ENCODE measurements at regions not wholly inside any gene's neighbourhood (a gene's known extent, or its start where the extent isn't known, plus 50 kb on each side); places are given as distances from the start of the nearest gene placed in this dataset.

- Histone ChIP-seq H3K27ac (ENCODE audit: extremely low read depth, low read depth, low read length) (no peak overlapping the region), H3K36me3 (ENCODE audit: control insufficient read depth, insufficient read depth, low read length) (no peaks in the 10 kb centered on the region), H3K4me2 (ENCODE audit: insufficient read depth, low read length) (no peak overlapping the region), H3K4me3 (no peak overlapping the region), H2AFZ (ENCODE audit: low read depth, low read length) (no peak overlapping the region), H3K27me3 (ENCODE audit: control insufficient read depth in 2 of 2, insufficient read depth in 2 of 2, low read length in 2 of 2) (no peaks in the 10 kb centered on the region), H3K9me1 (ENCODE audit: control insufficient read depth, insufficient read depth, low read length) (no peaks in the 10 kb centered on the region), H4K20me1 (replicated peaks; ENCODE audit: control insufficient read depth, insufficient read depth, low read length) (no peaks in the 10 kb centered on the region), H3K4me1 (replicated peaks in 1 of 2; ENCODE audit: control insufficient read depth in 2 of 2, insufficient read depth in 2 of 2, low read length in 2 of 2) (no peaks in the 10 kb centered on the region), H3K9ac (ENCODE audit: insufficient read depth in 1 of 2, low read depth in 2 of 2, low read length in 2 of 2) (no peak overlapping the region), H3K79me2 (ENCODE audit: control insufficient read depth, insufficient read depth, low read length) (no peaks in the 10 kb centered on the region), H3K9me3 (replicated peaks; ENCODE audit: control insufficient read depth, insufficient read depth, low read depth, low read length) (no peaks in the 10 kb centered on the region)
- intact Hi-C loops (cut with micrococcal nuclease) = no loop called here
- in situ Hi-C loops (cut with MboI) = no loop called here
- TF ChIP-seq TEAD4 (IDR thresholded peaks at IDR 0.05; ENCODE audit: low read length) (no peak), TEAD4 (CRISPR knock-in tag; IDR thresholded peaks at IDR 0.05; ENCODE audit: borderline replicate concordance) (no peak), EGR1 (conservative IDR thresholded peaks at IDR 0.05) (no peak), TBL1XR1 (IDR thresholded peaks at IDR 0.05; ENCODE audit: low read length in 2 of 2) (no peak), ZNF165 (CRISPR knock-in tag; IDR thresholded peaks at IDR 0.05; ENCODE audit: borderline replicate concordance) (no peak), CCAR2 (IDR thresholded peaks at IDR 0.05; ENCODE audit: low read depth, low read length) (no peak), CBFA2T3 (IDR thresholded peaks at IDR 0.05) (no peak), SREBF1 (IDR thresholded peaks at IDR 0.05; ENCODE audit: borderline replicate concordance, low read depth, low read length) (no peak), ZNF785 (CRISPR knock-in tag; IDR thresholded peaks at IDR 0.05) (no peak), ZNF830 (CRISPR knock-in tag; IDR thresholded peaks at IDR 0.05) (no peak), HDAC6 (IDR thresholded peaks at IDR 0.05; ENCODE audit: low read depth, low read length) (no peak), RBM14 (IDR thresholded peaks at IDR 0.05; ENCODE audit: borderline replicate concordance, insufficient read depth, low read depth, low read length) (no peak)
- TF ChIP-seq, protein P1, sequence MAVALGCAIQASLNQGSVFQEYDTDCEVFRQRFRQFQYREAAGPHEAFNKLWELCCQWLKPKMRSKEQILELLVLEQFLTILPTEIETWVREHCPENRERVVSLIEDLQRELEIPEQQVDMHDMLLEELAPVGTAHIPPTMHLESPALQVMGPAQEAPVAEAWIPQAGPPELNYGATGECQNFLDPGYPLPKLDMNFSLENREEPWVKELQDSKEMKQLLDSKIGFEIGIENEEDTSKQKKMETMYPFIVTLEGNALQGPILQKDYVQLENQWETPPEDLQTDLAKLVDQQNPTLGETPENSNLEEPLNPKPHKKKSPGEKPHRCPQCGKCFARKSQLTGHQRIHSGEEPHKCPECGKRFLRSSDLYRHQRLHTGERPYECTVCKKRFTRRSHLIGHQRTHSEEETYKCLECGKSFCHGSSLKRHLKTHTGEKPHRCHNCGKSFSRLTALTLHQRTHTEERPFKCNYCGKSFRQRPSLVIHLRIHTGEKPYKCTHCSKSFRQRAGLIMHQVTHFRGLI (CRISPR knock-in tag; IDR thresholded peaks at IDR 0.05) = no peak
- TF ChIP-seq, protein P2, sequence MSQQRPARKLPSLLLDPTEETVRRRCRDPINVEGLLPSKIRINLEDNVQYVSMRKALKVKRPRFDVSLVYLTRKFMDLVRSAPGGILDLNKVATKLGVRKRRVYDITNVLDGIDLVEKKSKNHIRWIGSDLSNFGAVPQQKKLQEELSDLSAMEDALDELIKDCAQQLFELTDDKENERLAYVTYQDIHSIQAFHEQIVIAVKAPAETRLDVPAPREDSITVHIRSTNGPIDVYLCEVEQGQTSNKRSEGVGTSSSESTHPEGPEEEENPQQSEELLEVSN (IDR thresholded peaks at IDR 0.05; ENCODE audit: borderline replicate concordance in 1 of 2, extremely low read depth in 1 of 2, insufficient read depth in 1 of 2, insufficient read length in 1 of 2, low read depth in 1 of 2, low read length in 1 of 2, poor library complexity in 1 of 2, severe bottlenecking in 1 of 2) = no peak
- TF ChIP-seq, protein P3, sequence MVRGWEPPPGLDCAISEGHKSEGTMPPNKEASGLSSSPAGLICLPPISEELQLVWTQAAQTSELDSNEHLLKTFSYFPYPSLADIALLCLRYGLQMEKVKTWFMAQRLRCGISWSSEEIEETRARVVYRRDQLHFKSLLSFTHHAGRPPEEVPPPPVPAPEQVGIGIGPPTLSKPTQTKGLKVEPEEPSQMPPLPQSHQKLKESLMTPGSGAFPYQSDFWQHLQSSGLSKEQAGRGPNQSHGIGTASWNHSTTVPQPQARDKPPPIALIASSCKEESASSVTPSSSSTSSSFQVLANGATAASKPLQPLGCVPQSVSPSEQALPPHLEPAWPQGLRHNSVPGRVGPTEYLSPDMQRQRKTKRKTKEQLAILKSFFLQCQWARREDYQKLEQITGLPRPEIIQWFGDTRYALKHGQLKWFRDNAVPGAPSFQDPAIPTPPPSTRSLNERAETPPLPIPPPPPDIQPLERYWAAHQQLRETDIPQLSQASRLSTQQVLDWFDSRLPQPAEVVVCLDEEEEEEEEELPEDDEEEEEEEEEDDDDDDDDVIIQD (CRISPR knock-in tag; IDR thresholded peaks at IDR 0.05) = no peak
- TF ChIP-seq, protein P4, sequence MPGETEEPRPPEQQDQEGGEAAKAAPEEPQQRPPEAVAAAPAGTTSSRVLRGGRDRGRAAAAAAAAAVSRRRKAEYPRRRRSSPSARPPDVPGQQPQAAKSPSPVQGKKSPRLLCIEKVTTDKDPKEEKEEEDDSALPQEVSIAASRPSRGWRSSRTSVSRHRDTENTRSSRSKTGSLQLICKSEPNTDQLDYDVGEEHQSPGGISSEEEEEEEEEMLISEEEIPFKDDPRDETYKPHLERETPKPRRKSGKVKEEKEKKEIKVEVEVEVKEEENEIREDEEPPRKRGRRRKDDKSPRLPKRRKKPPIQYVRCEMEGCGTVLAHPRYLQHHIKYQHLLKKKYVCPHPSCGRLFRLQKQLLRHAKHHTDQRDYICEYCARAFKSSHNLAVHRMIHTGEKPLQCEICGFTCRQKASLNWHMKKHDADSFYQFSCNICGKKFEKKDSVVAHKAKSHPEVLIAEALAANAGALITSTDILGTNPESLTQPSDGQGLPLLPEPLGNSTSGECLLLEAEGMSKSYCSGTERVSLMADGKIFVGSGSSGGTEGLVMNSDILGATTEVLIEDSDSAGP (CRISPR knock-in tag; IDR thresholded peaks at IDR 0.05) = no peak
- ChIA-PET CTCF (ENCODE audit: low intra/inter-chr PET ratio) (no interaction called here), POLR2A (no interaction called here)
- ATAC-seq (no peak), DNase-seq (ENCODE audit: extremely low read depth in 1 of 4, low spot score in 3 of 4) (no peak), FAIRE-seq (no peak)
- BruUV-seq (replicated peaks) = no TSS peak
These were observed 241.6 kb downstream of the PIK3C3 start for GRCh38 chr18:42196651-42197050.
